Upper lobe of left lung (tissue), 4 donors: ENCODE measurements at regions not wholly inside any gene's neighbourhood (a gene's known extent, or its start where the extent isn't known, plus 50 kb on each side); places are given as distances from the start of the nearest gene placed in this dataset.

Experiments
- EP300 ChIP-seq, 4 donors: sonication (generic); formaldehyde crosslinking; IDR thresholded peaks; one replicate each; pipeline ENCODE4 v1.5.1; 2017; ENCODE audit warnings: antibody characterized with exemption in 4 of 4, control low read depth in 2 of 4
- POLR2A ChIP-seq, 4 donors: fragments of 450-650 bp; IDR thresholded peaks; one replicate each; pipeline ENCODE4 v1.5.1; 2016 to 2017; ENCODE audit warnings: antibody characterized with exemption in 4 of 4, mild to moderate bottlenecking in 2 of 4

- TF ChIP-seq EP300 (IDR thresholded peaks at IDR 0.05) = no peak
- TF ChIP-seq POLR2A (IDR thresholded peaks at IDR 0.05) = no peak
Observed at GRCh38 chr15:87732976-87733375, 523.6 kb downstream of the NTRK3 start.
